ENCODE measurements at regions not wholly inside any gene's neighbourhood (a gene's known extent, or its start where the extent isn't known, plus 50 kb on each side); places are given as distances from the start of the nearest gene placed in this dataset.
A peak's percentile ranks its signal among the peaks of the same experiment; 100 is the strongest.

- DNase-seq, result no peak
- intact Hi-C loops (cut with DNase I), result no loop called here
These were observed 465.6 kb downstream of the HDGFL1 start for GRCh38 chr6:23034926-23035325.

GRCh38 chr6:23036406-23036983 lies 467.1 kb downstream of the HDGFL1 start:
- intact Hi-C loops (cut with DNase I), result no loop called here
- no peak for DNase-seq

GRCh38 chr6:23040899-23041298 lies 471.5 kb downstream of the HDGFL1 start:
- intact Hi-C loops (cut with DNase I), result no loop called here
- DNase-seq, result no peak

- intact Hi-C loops (cut with DNase I), result no loop called here
These were observed 475.9 kb downstream of the HDGFL1 start for GRCh38 chr6:23045280-23045679.

GRCh38 chr6:23055523-23055922 lies 486.2 kb downstream of the HDGFL1 start:
- intact Hi-C loops (cut with DNase I), result no loop called here
- no peak for DNase-seq

More at GRCh38 chr6:23045280-23045679, 475.9 kb downstream of the HDGFL1 start:
- DNase-seq, result no peak

GRCh38 chr6:23073821-23074220 lies 504.5 kb downstream of the HDGFL1 start:
- DNase-seq, result no peak
- intact Hi-C loops (cut with DNase I), result no loop called here

GRCh38 chr6:23077772-23078171 lies 508.4 kb downstream of the HDGFL1 start:
- intact Hi-C loops (cut with DNase I), result no loop called here
- no peak for DNase-seq

- intact Hi-C loops (cut with DNase I), result no loop called here
- DNase-seq, result no peak
These were observed 512.3 kb downstream of the HDGFL1 start for GRCh38 chr6:23081701-23082100.

- no peak for DNase-seq
- intact Hi-C loops (cut with DNase I), result no loop called here
These were observed 516.7 kb downstream of the HDGFL1 start for GRCh38 chr6:23086100-23086499.

- intact Hi-C loops (cut with DNase I), result no loop called here
- DNase-seq, result peak in 4 of 42 donors; percentile 1 to 4 (median 2)
These were observed 518.1 kb downstream of the HDGFL1 start for GRCh38 chr6:23087471-23087870.

GRCh38 chr6:23088761-23089160 lies 519.4 kb downstream of the HDGFL1 start:
- intact Hi-C loops (cut with DNase I), result no loop called here
- DNase-seq, result no peak

GRCh38 chr6:23089981-23090380 lies 520.6 kb downstream of the HDGFL1 start:
- DNase-seq, result no peak
- intact Hi-C loops (cut with DNase I), result no loop called here

GRCh38 chr6:23091795-23092194 lies 522.4 kb downstream of the HDGFL1 start:
- DNase-seq, result no peak
- intact Hi-C loops (cut with DNase I), result no loop called here

GRCh38 chr6:23096876-23097275 lies 527.5 kb downstream of the HDGFL1 start:
- intact Hi-C loops (cut with DNase I), result no loop called here
- DNase-seq, result no peak

- intact Hi-C loops (cut with DNase I), result no loop called here
- no peak for DNase-seq
These were observed 528.2 kb downstream of the HDGFL1 start for GRCh38 chr6:23097566-23097965.

GRCh38 chr6:23106951-23107350 lies 537.6 kb downstream of the HDGFL1 start:
- DNase-seq, result no peak
- intact Hi-C loops (cut with DNase I), result no loop called here

GRCh38 chr6:23111984-23112383 lies 542.6 kb downstream of the HDGFL1 start:
- intact Hi-C loops (cut with DNase I), result no loop called here
- no peak for DNase-seq

GRCh38 chr6:23114812-23115504 lies 545.6 kb downstream of the HDGFL1 start:
- intact Hi-C loops (cut with DNase I), result no loop called here
- no peak for DNase-seq

- intact Hi-C loops (cut with DNase I), result no loop called here
- no peak for DNase-seq
These were observed 568.2 kb downstream of the HDGFL1 start for GRCh38 chr6:23137611-23138010.

GRCh38 chr6:23140871-23141270 lies 571.5 kb downstream of the HDGFL1 start:
- DNase-seq, result no peak
- intact Hi-C loops (cut with DNase I), result no loop called here

GRCh38 chr6:23145781-23146180 lies 576.4 kb downstream of the HDGFL1 start:
- intact Hi-C loops (cut with DNase I), result no loop called here
- no peak for DNase-seq

Measured in head of caudate nucleus (tissue), 42 donors.